ENCODE measurements at regions not wholly inside any gene's neighbourhood (a gene's known extent, or its start where the extent isn't known, plus 50 kb on each side); places are given as distances from the start of the nearest gene placed in this dataset.

GRCh38 chr10:107686095-107686494 is 521.6 kb upstream of the SORCS1 start:
- TF ChIP-seq CTCF (IDR thresholded peaks at IDR 0.05) (no peak), POLR2AphosphoS5 (IDR thresholded peaks at IDR 0.05; ENCODE audit: low read depth, low read length) (no peak)

All from Panc1 (cell line).